ENCODE measurements at regions not wholly inside any gene's neighbourhood (a gene's known extent, or its start where the extent isn't known, plus 50 kb on each side); places are given as distances from the start of the nearest gene placed in this dataset.
A peak's percentile ranks its signal among the peaks of the same experiment; 100 is the strongest.

DNA sequence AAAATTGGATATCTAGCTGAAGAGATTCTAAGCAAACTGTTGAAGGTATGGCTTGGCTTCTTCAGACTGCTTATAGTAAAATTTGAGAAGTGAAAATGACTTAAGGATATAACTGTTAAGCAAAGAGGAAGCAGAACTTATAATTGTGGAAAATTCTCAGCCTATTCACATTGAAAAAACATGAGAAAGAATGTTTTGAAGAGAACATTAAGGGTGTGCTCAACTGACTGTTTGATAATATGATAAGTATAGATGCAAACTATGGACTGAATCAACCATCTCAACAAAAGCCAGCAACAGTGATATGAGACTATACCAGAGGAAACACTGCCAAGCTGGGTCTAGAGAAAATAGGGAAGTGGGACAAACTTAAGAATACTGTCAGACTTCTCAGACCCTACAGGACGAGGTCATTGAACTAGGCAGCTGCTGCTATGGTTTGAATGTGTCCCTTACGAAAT is 133.1 kb upstream of the PPP1R3A start:
- TF ChIP-seq, protein P1, sequence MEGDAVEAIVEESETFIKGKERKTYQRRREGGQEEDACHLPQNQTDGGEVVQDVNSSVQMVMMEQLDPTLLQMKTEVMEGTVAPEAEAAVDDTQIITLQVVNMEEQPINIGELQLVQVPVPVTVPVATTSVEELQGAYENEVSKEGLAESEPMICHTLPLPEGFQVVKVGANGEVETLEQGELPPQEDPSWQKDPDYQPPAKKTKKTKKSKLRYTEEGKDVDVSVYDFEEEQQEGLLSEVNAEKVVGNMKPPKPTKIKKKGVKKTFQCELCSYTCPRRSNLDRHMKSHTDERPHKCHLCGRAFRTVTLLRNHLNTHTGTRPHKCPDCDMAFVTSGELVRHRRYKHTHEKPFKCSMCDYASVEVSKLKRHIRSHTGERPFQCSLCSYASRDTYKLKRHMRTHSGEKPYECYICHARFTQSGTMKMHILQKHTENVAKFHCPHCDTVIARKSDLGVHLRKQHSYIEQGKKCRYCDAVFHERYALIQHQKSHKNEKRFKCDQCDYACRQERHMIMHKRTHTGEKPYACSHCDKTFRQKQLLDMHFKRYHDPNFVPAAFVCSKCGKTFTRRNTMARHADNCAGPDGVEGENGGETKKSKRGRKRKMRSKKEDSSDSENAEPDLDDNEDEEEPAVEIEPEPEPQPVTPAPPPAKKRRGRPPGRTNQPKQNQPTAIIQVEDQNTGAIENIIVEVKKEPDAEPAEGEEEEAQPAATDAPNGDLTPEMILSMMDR (IDR thresholded peaks at IDR 0.05; ENCODE audit: insufficient read depth, low read depth, low read length), result no peak
- no peak for DNase-seq (ENCODE audit: low read depth)

DNA sequence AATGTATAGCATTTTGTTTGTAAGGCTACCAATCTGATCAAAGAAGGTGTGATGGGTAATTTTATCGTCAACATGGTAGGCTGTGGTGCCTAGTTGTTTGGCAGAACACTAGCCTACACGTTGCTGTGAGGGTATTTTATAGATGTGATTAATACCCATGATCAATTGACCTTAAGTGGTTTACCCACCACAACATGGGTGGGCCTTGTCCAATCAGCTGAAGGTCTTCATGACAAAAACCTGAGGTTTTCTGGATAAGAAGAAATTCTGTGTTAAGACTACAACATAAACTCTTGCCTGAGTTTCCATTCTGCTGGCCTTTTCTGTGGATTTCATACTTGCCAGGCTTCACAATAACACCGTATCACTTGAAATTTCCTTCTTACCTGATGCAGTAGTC is 131.8 kb upstream of the PPP1R3A start:
- TF ChIP-seq, protein P1 (IDR thresholded peaks at IDR 0.05; ENCODE audit: insufficient read depth, low read depth, low read length), result no peak
- no peak for DNase-seq (ENCODE audit: low read depth)
- no peak overlapping the region for H3K4me3 ChIP-seq (ENCODE audit: low read depth, low read length)

More for the DNA sequence above, 133.1 kb upstream of the PPP1R3A start:
- no peak overlapping the region for H3K4me3 ChIP-seq (ENCODE audit: low read depth, low read length)

DNA sequence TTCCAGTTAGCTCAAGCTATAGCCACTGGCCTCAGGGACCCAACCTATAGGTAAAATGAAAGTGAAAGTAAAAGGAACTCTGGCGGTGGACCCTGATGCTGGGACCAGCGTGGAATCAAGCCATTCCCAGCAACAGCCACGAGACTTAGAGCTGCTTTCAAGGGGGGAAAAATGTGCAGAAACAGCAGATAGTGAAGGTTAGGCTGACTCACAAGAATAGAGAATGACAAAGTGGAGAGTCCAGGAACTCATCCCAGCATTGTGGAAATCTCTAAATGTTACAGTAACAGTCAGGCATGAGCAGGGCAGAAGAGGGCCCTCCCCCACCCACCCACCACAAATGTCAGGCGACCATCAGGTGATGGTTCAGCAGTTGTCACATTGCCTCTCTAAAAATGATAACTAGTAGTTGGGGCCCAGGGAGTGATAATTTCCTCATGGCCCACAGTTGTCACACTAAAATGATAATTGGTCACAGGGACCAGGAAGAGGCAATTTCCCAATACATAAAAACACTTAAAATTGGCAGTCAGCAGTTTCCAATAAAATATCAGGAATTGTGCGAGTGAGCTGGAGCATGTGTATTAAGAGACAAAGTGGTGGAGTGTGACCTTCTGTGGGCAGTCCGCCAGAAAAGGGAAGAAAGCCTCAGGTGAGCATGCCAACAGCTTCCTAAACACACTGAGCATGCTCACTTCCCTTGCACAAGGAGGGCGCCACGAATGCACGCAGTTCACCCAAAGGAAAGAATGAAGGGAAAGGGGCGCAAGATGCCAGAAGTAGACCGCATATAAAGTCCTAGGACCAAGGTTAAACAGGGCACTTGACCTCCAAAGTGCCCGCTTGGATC is 129.8 kb upstream of the PPP1R3A start:
- peak; percentile 53 for DNase-seq (ENCODE audit: low read depth)
- TF ChIP-seq, protein P1 (IDR thresholded peaks at IDR 0.05; ENCODE audit: insufficient read depth, low read depth, low read length), result no peak
- H3K4me3 ChIP-seq (ENCODE audit: low read depth, low read length), result peak overlapping the region; percentile 53

DNA sequence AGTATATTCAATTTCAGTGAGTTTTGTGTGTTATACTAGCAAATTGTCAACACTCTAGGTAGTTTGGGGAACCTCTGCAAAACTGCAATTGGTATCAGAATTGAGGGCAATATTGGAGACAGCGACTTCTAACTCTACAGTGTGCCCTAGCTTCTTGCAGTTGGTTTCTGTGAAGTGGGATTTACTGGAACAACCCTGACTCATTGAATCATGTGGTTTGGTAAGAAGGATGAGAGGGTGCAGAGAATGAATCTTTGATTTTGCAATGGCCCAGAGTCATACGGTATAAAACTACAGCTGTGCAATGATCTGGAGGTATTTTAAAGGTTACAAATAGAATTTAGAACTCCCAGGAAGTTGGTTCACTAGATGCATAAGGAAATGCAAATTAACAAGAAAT is 129.1 kb upstream of the PPP1R3A start:
- peak overlapping the region; percentile 53 for H3K4me3 ChIP-seq (ENCODE audit: low read depth, low read length)
- DNase-seq (ENCODE audit: low read depth), result peak; percentile 67
- TF ChIP-seq, protein P1 (IDR thresholded peaks at IDR 0.05; ENCODE audit: insufficient read depth, low read depth, low read length), result no peak

DNA sequence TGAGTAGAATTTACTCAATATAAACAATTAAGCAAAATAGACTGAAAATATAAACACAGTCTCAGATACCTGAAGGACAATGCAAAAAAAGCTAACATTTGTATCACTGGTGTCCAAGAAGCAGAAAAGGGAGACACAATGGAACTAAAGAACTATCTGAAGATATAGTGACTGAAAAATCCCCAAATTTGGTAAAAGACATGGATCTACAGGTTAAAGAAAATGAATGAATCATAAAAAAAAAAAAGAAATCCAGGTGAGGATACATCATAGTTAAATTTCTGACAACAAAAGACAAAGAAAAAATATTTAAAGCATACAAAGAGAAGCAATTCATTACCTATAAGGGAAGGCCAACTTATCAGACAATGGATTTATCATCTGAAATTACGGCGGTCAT is 114.7 kb upstream of the PPP1R3A start:
- no peak for DNase-seq (ENCODE audit: low read depth)
- TF ChIP-seq, protein P1 (IDR thresholded peaks at IDR 0.05; ENCODE audit: insufficient read depth, low read depth, low read length), result no peak

DNA sequence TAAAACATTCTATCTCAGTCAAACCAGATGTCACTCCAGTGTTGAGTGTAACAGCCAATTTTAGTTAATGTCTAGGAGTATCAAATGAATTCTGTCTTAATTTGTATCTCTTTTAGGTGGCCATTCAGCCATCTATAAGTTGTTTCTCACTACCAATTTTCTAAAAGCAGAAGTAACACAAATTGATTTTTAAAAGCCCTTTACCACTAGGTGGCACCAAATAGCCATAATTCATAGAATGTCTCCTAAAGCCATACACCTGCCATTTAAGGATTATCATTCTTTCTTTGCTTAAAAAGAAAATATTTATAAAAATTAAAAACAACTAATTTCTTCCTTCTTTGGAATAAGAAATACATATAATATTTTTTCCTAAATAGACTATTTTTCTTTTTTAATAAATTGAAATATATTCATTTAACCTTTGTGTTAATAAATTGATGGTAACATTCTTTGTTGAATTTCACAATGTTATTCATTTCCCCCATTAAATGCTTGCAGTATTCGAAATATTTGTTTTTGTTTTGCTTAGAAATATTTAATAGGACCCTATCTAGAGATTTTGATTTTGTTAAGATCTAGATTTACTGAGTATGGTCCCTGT is 107.8 kb upstream of the PPP1R3A start:
- H3K4me3 ChIP-seq (ENCODE audit: low read depth, low read length), result no peak overlapping the region
- TF ChIP-seq, protein P1 (IDR thresholded peaks at IDR 0.05; ENCODE audit: insufficient read depth, low read depth, low read length), result peak; percentile 63
- peak; percentile 62 for DNase-seq (ENCODE audit: low read depth)

More for the DNA sequence above, 114.7 kb upstream of the PPP1R3A start:
- H3K4me3 ChIP-seq (ENCODE audit: low read depth, low read length), result no peak overlapping the region
